ENCODE measurements at regions not wholly inside any gene's neighbourhood (a gene's known extent, or its start where the extent isn't known, plus 50 kb on each side); places are given as distances from the start of the nearest gene placed in this dataset.

DNA sequence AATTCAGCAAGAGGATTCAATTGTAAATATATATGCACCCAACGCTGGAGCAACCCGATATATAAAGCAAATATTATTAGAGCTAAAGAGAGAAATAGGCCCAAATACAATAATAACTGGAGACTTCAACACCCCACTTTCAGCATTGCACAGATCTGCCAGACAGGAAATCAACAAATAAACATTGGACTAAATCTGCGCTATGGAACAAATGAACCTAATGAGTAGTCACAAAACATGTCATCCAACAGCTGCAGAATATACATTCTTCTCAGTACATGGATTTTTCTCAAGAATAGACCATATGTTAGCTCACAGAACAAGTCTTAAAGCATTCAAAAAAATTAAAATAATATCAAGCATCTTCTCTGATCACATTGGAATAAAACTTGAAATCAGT, 86.1 kb upstream of the SLC1A1 start:
- TF ChIP-seq, protein P1, sequence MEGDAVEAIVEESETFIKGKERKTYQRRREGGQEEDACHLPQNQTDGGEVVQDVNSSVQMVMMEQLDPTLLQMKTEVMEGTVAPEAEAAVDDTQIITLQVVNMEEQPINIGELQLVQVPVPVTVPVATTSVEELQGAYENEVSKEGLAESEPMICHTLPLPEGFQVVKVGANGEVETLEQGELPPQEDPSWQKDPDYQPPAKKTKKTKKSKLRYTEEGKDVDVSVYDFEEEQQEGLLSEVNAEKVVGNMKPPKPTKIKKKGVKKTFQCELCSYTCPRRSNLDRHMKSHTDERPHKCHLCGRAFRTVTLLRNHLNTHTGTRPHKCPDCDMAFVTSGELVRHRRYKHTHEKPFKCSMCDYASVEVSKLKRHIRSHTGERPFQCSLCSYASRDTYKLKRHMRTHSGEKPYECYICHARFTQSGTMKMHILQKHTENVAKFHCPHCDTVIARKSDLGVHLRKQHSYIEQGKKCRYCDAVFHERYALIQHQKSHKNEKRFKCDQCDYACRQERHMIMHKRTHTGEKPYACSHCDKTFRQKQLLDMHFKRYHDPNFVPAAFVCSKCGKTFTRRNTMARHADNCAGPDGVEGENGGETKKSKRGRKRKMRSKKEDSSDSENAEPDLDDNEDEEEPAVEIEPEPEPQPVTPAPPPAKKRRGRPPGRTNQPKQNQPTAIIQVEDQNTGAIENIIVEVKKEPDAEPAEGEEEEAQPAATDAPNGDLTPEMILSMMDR (IDR thresholded peaks at IDR 0.05; ENCODE audit: poor library complexity): no peak
- TF ChIP-seq EZH2 (IDR thresholded peaks at IDR 0.05; ENCODE audit: borderline replicate concordance) (no peak), EZH2phosphoT487 (IDR thresholded peaks at IDR 0.05; ENCODE audit: low read depth, severe bottlenecking, unreplicated experiment) (no peak)
